GM06990 (cell line): ENCODE measurements at regions not wholly inside any gene's neighbourhood (a gene's known extent, or its start where the extent isn't known, plus 50 kb on each side); places are given as distances from the start of the nearest gene placed in this dataset.

Source experiments
- DNase-seq: peaks from one replicate; pipeline ENCODE4 v3.0.0-alpha.2; 2011; ENCODE audit not compliant: insufficient read length; ENCODE audit errors: extremely low read depth
- H3K27me3 ChIP-seq: replicated peaks from 2 replicates; pipeline ENCODE4 v1.6.0; 2011; ENCODE audit warnings: low read length; ENCODE audit not compliant: control insufficient read depth, insufficient read depth
- H3K36me3 ChIP-seq: 2 replicates; pipeline ENCODE4 v1.5.1; 2011; ENCODE audit warnings: low read length; ENCODE audit not compliant: control insufficient read depth, insufficient read depth
- H3K4me3 ChIP-seq: replicated peaks from 2 replicates; pipeline ENCODE4 v1.5.1; 2011; ENCODE audit warnings: low read depth, mild to moderate bottlenecking, control low read depth, low read length
- CTCF ChIP-seq: IDR thresholded peaks from 2 replicates; pipeline ENCODE4 v1.5.1; 2011; ENCODE audit warnings: low read length, control low read depth, mild to moderate bottlenecking, inconsistent platforms; ENCODE audit not compliant: insufficient read depth, poor library complexity, severe bottlenecking

GRCh38 chr11:109590782-109591181 lies 168.8 kb downstream of the C11orf87 start:
- no peak overlapping the region for H3K4me3 ChIP-seq
- DNase-seq = no peak
- H3K36me3 ChIP-seq = no peaks in the 10 kb centered on the region
- H3K27me3 ChIP-seq = no peaks in the 10 kb centered on the region
- TF ChIP-seq CTCF = no peak

- no peak for DNase-seq
- no peak overlapping the region for H3K4me3 ChIP-seq
- TF ChIP-seq CTCF = no peak
- H3K27me3 ChIP-seq = no peaks in the 10 kb centered on the region
- no peaks in the 10 kb centered on the region for H3K36me3 ChIP-seq
These were observed 175.3 kb downstream of the C11orf87 start for GRCh38 chr11:109597336-109597735.

GRCh38 chr11:109604481-109605400 lies 182.8 kb downstream of the C11orf87 start:
- DNase-seq = no peak
- TF ChIP-seq CTCF = no peak
- no peaks in the 10 kb centered on the region for H3K27me3 ChIP-seq
- H3K36me3 ChIP-seq = no peaks in the 10 kb centered on the region
- no peak overlapping the region for H3K4me3 ChIP-seq

GRCh38 chr11:109606256-109606655 lies 184.3 kb downstream of the C11orf87 start:
- no peak for TF ChIP-seq CTCF
- H3K27me3 ChIP-seq = no peaks in the 10 kb centered on the region

GRCh38 chr11:109609454-109610185 lies 187.6 kb downstream of the C11orf87 start:
- Histone ChIP-seq H3K4me3 (no peak overlapping the region), H3K36me3 (no peaks in the 10 kb centered on the region), H3K27me3 (no peaks in the 10 kb centered on the region)
- no peak for TF ChIP-seq CTCF
- no peak for DNase-seq

More at GRCh38 chr11:109606256-109606655, 184.3 kb downstream of the C11orf87 start:
- DNase-seq = no peak
- Histone ChIP-seq H3K4me3 (no peak overlapping the region), H3K36me3 (no peaks in the 10 kb centered on the region)
